ENCODE measurements at regions not wholly inside any gene's neighbourhood (a gene's known extent, or its start where the extent isn't known, plus 50 kb on each side); places are given as distances from the start of the nearest gene placed in this dataset.
"Not testable (repeated sequence)": the region's sequence is repeated elsewhere in the genome, so short reads cannot be mapped to it uniquely, and the experiment has no call there.

GRCh38 chr2:9730523-9730922 is 99.7 kb upstream of the YWHAQ start:
- TF ChIP-seq CTCF, POLR2AphosphoS5 (IDR thresholded peaks at IDR 0.05): not testable (repeated sequence)

Measured in stomach (tissue), 4 donors.